ENCODE measurements at regions not wholly inside any gene's neighbourhood (a gene's known extent, or its start where the extent isn't known, plus 50 kb on each side); places are given as distances from the start of the nearest gene placed in this dataset.
A peak's percentile ranks its signal among the peaks of the same experiment; 100 is the strongest.

DNA sequence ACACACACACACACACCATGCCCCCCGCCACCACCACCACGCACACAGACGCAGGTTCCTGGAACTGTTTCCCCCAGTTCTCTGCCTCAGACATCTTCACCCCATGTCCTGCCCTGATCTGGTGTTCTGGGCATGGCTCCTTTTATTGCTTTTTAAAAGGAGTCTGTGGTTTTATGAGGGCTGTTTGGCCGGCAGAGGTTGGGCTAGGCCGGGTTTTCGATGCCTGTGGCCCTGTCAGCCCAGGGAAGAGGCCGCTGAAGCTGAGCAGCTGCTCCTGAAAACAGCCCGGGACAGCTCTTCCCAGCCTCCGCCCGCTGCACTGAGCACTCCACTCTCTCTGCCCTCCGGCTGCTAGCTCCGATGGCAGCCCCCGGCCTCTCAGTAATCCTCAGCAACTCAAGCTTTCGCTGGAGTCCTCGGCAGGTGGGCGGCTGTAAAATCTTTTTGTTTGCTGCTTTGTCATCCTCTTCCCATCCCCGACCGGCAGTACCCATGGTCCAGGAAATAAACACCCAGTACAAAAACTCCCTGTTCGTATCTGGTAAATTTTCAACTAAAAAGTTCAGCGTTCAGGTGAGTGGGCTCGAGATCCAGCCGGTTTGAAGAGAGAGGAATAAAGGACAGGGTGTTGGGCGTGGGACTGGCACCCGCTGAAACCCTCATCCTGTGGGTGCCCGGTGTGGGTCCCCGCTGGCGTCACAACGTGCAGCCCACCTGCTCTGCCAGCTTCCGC is 103.0 kb upstream of the ERCC6L2 start:
- Histone ChIP-seq H3K9me3 (no peaks in the 10 kb centered on the region), H3K4me3 (no peak overlapping the region), H3K36me3 (no peaks in the 10 kb centered on the region), H3K27ac (peak overlapping the region; percentile 8), H3K27me3 (ENCODE audit: low read depth) (peaks cover 12% of the 10 kb centered on the region), H3K4me1 (peaks cover 12% of the 10 kb centered on the region)
- TF ChIP-seq, protein P1, sequence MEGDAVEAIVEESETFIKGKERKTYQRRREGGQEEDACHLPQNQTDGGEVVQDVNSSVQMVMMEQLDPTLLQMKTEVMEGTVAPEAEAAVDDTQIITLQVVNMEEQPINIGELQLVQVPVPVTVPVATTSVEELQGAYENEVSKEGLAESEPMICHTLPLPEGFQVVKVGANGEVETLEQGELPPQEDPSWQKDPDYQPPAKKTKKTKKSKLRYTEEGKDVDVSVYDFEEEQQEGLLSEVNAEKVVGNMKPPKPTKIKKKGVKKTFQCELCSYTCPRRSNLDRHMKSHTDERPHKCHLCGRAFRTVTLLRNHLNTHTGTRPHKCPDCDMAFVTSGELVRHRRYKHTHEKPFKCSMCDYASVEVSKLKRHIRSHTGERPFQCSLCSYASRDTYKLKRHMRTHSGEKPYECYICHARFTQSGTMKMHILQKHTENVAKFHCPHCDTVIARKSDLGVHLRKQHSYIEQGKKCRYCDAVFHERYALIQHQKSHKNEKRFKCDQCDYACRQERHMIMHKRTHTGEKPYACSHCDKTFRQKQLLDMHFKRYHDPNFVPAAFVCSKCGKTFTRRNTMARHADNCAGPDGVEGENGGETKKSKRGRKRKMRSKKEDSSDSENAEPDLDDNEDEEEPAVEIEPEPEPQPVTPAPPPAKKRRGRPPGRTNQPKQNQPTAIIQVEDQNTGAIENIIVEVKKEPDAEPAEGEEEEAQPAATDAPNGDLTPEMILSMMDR (IDR thresholded peaks at IDR 0.05): no peak
- ATAC-seq: peak; percentile 55 to 71
- DNase-seq: no peak
- intact Hi-C loops (cut with DNase I): no loop called here

DNA sequence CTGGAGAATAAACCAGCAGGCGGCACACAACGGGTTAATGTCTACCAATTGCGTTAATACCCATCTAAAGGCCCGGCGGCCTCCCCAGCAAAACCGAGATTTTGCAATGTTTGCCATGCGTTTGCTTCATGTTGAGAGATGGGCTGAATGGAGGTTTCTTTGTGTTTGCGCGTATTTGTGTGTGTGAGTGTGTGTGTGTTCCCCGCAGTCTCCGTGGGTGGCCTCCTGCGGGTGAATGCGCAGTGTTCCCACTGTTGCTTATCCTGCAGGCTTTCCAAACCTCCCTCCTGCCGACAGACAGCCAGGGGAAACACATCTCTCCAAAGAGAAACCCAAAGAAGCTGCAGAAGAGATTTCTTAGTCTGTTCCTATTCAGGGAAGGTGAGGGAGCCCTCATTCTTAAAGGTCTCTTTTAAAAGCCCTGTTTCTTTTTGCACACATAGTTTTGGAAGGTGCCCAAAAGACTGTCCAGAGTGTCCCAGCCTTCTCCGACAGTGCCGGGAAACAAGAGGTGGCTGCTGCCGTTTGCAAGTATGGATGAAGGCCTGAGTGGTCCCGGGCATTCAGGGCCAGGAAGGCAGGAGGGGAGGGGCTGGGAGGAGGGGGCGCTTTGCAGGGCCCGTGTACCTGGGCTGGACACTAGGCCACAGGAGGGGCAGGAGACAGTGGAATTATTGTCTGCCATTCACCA is 103.8 kb upstream of the ERCC6L2 start:
- Histone ChIP-seq H3K4me1 (peaks cover 12% of the 10 kb centered on the region), H3K27ac (no peak overlapping the region), H3K36me3 (no peaks in the 10 kb centered on the region), H3K9me3 (no peaks in the 10 kb centered on the region), H3K4me3 (peak overlapping the region; percentile 17), H3K27me3 (ENCODE audit: low read depth) (peaks cover 12% of the 10 kb centered on the region)
- intact Hi-C loops (cut with DNase I): no loop called here
- ATAC-seq (peak; percentile 27 to 40), DNase-seq (no peak)
- TF ChIP-seq, protein P1 (IDR thresholded peaks at IDR 0.05): no peak

DNA sequence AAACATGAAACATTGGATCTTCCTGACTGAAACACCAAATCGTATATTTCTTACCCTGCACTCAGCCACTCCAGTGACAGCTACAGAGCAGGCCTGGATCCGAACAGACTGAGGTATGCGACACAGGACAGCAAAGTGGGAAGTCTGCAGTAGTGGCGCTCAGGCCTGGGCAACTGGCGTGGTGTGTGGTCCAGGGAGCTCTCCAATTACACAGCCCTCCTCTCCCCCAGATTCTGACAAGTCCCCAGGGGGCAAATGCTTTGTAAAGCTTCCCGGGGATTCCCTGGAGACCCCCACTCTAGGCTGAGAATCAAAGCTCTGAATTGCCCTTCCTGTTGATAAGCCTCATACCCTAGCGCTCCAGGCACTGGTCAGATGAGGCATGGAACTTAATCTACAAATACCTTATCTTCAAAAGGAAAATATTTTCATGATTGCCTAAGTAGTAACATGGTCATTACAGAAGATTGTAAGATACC is 104.8 kb upstream of the ERCC6L2 start:
- no peak for ATAC-seq
- Histone ChIP-seq H3K27ac (no peak overlapping the region), H3K36me3 (no peaks in the 10 kb centered on the region), H3K27me3 (ENCODE audit: low read depth) (peaks cover 12% of the 10 kb centered on the region), H3K9me3 (no peaks in the 10 kb centered on the region), H3K4me3 (no peak overlapping the region), H3K4me1 (peaks cover 12% of the 10 kb centered on the region)
- no peak for DNase-seq
- TF ChIP-seq, protein P1 (IDR thresholded peaks at IDR 0.05): no peak
- intact Hi-C loops (cut with DNase I): no loop called here

DNA sequence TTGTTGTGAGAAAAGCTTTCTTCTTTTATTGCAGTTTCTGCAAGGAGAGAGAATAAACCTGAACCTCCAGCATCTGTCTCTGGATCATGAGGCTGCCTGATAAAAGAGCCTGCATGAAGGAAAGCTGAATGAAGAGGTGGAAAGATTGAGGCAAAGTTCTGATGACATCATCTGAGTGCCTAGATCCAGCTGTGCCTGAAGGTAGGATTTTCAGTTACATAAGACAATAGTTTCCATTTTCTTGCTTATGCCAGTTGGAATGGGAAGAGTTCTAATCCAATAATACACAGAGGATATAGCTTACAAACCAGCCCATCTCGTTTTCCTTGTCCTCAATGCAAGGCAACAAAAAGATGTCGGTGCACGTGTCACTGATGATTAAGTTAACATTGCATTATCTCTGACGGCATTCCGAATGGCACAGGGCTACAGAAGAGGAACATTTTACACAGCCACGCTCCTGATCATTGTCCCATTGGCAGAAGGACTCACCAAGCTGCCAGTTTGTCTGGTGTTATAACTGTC is 105.5 kb upstream of the ERCC6L2 start:
- intact Hi-C loops (cut with DNase I): no loop called here
- Histone ChIP-seq H3K27ac (no peak overlapping the region), H3K4me3 (no peak overlapping the region), H3K36me3 (no peaks in the 10 kb centered on the region), H3K27me3 (ENCODE audit: low read depth) (peaks cover 12% of the 10 kb centered on the region), H3K9me3 (no peaks in the 10 kb centered on the region), H3K4me1 (peaks cover 12% of the 10 kb centered on the region)
- ATAC-seq: no peak
- TF ChIP-seq, protein P1 (IDR thresholded peaks at IDR 0.05): no peak
- DNase-seq: no peak

DNA sequence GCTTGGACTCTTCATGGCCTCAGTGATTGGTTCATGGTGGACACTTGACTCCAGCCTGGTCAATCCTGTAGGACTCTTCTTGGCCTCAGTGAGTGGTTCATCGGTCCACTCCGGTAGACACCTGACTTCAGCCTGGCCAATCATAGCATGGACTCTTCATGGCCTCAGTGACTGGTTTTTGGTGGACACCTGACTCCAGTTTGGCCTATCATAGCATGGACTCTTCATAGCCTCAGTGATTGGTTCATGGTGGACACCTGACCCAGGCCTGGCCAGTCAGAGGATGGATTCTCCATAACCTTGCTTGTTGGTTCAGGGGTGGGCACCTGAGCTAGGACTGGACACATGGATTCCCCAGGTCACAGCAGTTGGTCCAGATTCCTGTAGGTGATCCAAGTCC is 106.0 kb upstream of the ERCC6L2 start:
- Histone ChIP-seq H3K36me3 (no peaks in the 10 kb centered on the region), H3K27ac (no peak overlapping the region), H3K27me3 (ENCODE audit: low read depth) (peaks cover 12% of the 10 kb centered on the region), H3K9me3 (no peaks in the 10 kb centered on the region), H3K4me3 (no peak overlapping the region), H3K4me1 (peaks cover 12% of the 10 kb centered on the region)
- intact Hi-C loops (cut with DNase I): no loop called here
- TF ChIP-seq, protein P1 (IDR thresholded peaks at IDR 0.05): no peak
- DNase-seq (no peak), ATAC-seq (no peak)

Measured in lower lobe of right lung (tissue), 2 donors.